Colonic mucosa (tissue), 4 donors: ENCODE measurements at regions not wholly inside any gene's neighbourhood (a gene's known extent, or its start where the extent isn't known, plus 50 kb on each side); places are given as distances from the start of the nearest gene placed in this dataset.

Source experiments
- DNase-seq: peaks from one replicate; pipeline ENCODE4 v3.0.0-alpha.2; 2020
- H3K27ac ChIP-seq: fragments of 200-600 bp; one replicate; pipeline ENCODE4 v1.8.0; 2021
- H3K27me3 ChIP-seq: fragments of 200-600 bp; one replicate; pipeline ENCODE4 v1.8.0; 2021
- H3K36me3 ChIP-seq: fragments of 200-600 bp; one replicate; pipeline ENCODE4 v1.8.0; 2021
- H3K4me1 ChIP-seq: fragments of 200-600 bp; one replicate; pipeline ENCODE4 v1.8.0; 2021; ENCODE audit warnings: mild to moderate bottlenecking
- H3K4me3 ChIP-seq: fragments of 200-600 bp; one replicate; pipeline ENCODE4 v1.8.0; 2021
- H3K9ac ChIP-seq, 2 donors: one replicate each; pipeline ENCODE4 v1.7.0; 2013; ENCODE audit warnings: control low read depth in 2 of 2, low read depth in 2 of 2, low read length in 2 of 2
- H3K9me3 ChIP-seq: fragments of 200-600 bp; one replicate; pipeline ENCODE4 v1.8.0; 2021
- intact Hi-C: fragments of 100-400 bp; cut with DNase I; formaldehyde crosslinking; loops from one replicate; pipeline ENCODE4 v1.14.1; 2022
- TF ChIP-seq, protein P1 (sequence below): fragments of 200-600 bp; IDR thresholded peaks from one replicate; pipeline ENCODE4 v1.8.0; 2022; ENCODE audit warnings: antibody characterized with exemption, mild to moderate bottlenecking
- donor health status: healthy.
- donor health status: DM: no; HTN: no; CAD: no.
- donor health status: DM: no; HTN: no; CAD: no.

GRCh38 chr2:15868186-15868585, 72.2 kb upstream of the MYCN start:
- Histone ChIP-seq H3K27ac (no peak overlapping the region), H3K27me3 (no peaks in the 10 kb centered on the region), H3K36me3 (no peaks in the 10 kb centered on the region), H3K9me3 (no peaks in the 10 kb centered on the region), H3K4me3 (no peak overlapping the region), H3K4me1 (no peaks in the 10 kb centered on the region), H3K9ac (no peak overlapping the region)
- TF ChIP-seq, protein P1, sequence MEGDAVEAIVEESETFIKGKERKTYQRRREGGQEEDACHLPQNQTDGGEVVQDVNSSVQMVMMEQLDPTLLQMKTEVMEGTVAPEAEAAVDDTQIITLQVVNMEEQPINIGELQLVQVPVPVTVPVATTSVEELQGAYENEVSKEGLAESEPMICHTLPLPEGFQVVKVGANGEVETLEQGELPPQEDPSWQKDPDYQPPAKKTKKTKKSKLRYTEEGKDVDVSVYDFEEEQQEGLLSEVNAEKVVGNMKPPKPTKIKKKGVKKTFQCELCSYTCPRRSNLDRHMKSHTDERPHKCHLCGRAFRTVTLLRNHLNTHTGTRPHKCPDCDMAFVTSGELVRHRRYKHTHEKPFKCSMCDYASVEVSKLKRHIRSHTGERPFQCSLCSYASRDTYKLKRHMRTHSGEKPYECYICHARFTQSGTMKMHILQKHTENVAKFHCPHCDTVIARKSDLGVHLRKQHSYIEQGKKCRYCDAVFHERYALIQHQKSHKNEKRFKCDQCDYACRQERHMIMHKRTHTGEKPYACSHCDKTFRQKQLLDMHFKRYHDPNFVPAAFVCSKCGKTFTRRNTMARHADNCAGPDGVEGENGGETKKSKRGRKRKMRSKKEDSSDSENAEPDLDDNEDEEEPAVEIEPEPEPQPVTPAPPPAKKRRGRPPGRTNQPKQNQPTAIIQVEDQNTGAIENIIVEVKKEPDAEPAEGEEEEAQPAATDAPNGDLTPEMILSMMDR, result no peak
- DNase-seq, result no peak
- intact Hi-C loops, result no loop called here

DNA sequence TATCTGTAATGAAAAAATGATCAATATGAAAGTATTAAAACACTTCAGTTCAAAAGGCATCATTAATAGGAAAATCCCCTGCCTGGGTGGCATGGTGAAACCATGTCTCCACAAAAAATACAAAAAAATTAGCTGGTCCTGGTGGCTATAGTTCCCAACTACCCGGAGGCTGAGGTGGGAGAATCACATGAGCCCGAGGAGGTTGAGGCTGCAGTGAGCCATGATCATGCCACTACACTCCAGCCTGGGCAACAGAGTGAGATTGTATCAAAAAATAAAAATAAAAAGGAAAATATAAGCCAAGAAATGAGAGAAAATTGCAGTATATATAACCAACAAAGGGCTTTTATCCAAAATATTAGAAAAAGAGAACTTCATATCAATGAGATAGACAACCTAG, 71.6 kb upstream of the MYCN start:
- DNase-seq, result no peak
- H3K9me3 ChIP-seq, result no peaks in the 10 kb centered on the region
- no peak overlapping the region for H3K9ac ChIP-seq
- H3K27me3 ChIP-seq, result no peaks in the 10 kb centered on the region
- TF ChIP-seq, protein P1, result no peak
- H3K27ac ChIP-seq, result no peak overlapping the region
- intact Hi-C loops, result no loop called here
- no peaks in the 10 kb centered on the region for H3K4me1 ChIP-seq
- H3K36me3 ChIP-seq, result no peaks in the 10 kb centered on the region
- no peak overlapping the region for H3K4me3 ChIP-seq

GRCh38 chr2:15869396-15869795, 71.0 kb upstream of the MYCN start:
- DNase-seq, result no peak
- H3K27me3 ChIP-seq, result no peaks in the 10 kb centered on the region
- intact Hi-C loops, result no loop called here
- H3K4me3 ChIP-seq, result no peak overlapping the region
- TF ChIP-seq, protein P1, result no peak
- H3K9me3 ChIP-seq, result no peaks in the 10 kb centered on the region
- no peak overlapping the region for H3K27ac ChIP-seq
- H3K9ac ChIP-seq, result no peak overlapping the region
- no peaks in the 10 kb centered on the region for H3K4me1 ChIP-seq
- H3K36me3 ChIP-seq, result no peaks in the 10 kb centered on the region

- Histone ChIP-seq H3K27ac (no peak overlapping the region), H3K4me1 (no peaks in the 10 kb centered on the region), H3K27me3 (no peaks in the 10 kb centered on the region), H3K9ac (no peak overlapping the region), H3K4me3 (no peak overlapping the region), H3K36me3 (no peaks in the 10 kb centered on the region), H3K9me3 (no peaks in the 10 kb centered on the region)
- intact Hi-C loops, result no loop called here
- TF ChIP-seq, protein P1, result no peak
- DNase-seq, result no peak
These were observed 70.5 kb upstream of the MYCN start for GRCh38 chr2:15869871-15870270.

DNA sequence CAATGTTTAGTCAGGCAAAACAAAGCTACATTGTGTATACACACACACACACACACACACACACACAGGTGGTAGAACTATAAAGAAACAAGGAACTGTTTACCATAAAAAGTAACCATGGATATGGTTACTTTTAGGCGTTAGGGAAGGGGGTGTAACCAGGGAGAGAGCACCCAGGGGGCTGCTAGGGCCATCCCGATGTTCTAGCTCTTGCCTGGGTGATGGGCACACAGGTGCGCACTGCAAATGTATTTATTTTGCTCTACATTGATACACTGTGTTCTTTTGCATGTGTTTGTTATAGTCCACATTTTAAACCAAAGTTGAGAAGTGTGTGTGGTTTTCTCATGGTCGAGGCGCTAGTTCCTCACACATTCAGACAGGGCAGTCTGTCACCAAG, 69.8 kb upstream of the MYCN start:
- H3K4me1 ChIP-seq, result no peaks in the 10 kb centered on the region
- DNase-seq, result no peak
- no peak overlapping the region for H3K27ac ChIP-seq
- no peaks in the 10 kb centered on the region for H3K36me3 ChIP-seq
- intact Hi-C loops, result no loop called here
- no peak overlapping the region for H3K4me3 ChIP-seq
- H3K9ac ChIP-seq, result no peak overlapping the region
- no peaks in the 10 kb centered on the region for H3K27me3 ChIP-seq
- no peaks in the 10 kb centered on the region for H3K9me3 ChIP-seq
- TF ChIP-seq, protein P1, result no peak
